ENCODE measurements at regions not wholly inside any gene's neighbourhood (a gene's known extent, or its start where the extent isn't known, plus 50 kb on each side); places are given as distances from the start of the nearest gene placed in this dataset.

DNA sequence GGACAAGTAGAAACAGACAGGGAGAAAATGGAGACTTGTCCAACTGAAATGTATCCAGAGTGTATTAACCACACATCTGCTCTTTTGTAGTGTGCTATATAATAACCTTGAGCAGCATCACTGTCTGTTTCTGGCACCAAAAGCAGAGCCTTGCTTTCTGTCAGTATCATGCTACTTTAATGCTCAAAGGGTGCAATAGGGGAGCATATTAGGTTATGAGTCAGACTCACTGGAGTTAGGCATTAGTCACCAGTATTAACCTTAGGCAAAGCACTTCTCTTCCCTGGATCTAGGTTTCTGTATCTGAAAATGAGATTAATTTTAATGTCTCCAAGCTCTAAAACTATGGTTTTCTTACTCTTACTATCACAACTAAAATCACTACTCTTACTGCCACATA is 280.1 kb downstream of the TFAP2B start:
- TF ChIP-seq LEF1 (IDR thresholded peaks at IDR 0.05; ENCODE audit: borderline replicate concordance) (no peak), SP1 (IDR thresholded peaks at IDR 0.05) (no peak), HDGF (IDR thresholded peaks at IDR 0.05; ENCODE audit: borderline replicate concordance) (no peak), ARNT (IDR thresholded peaks at IDR 0.05) (no peak), ZNF384 (IDR thresholded peaks at IDR 0.05) (no peak), NFRKB (IDR thresholded peaks at IDR 0.05) (no peak)
